Endothelial cell of umbilical vein (primary cell): ENCODE measurements at regions not wholly inside any gene's neighbourhood (a gene's known extent, or its start where the extent isn't known, plus 50 kb on each side); places are given as distances from the start of the nearest gene placed in this dataset.

ENCODE experiments used
- CTCF ChIP-seq, 2 donors: IDR thresholded peaks; 1 replicate in 1 of 2; 2 replicates in 1 of 2; pipeline ENCODE4 v1.5.1; 2011; ENCODE audit warnings: low read length in 2 of 2, mild to moderate bottlenecking in 2 of 2, moderate library complexity in 2 of 2, control low read depth in 1 of 2, inconsistent platforms in 1 of 2, low read depth in 1 of 2; ENCODE audit not compliant: insufficient read depth in 1 of 2; ENCODE audit errors: extremely low read depth in 1 of 2
- EZH2 ChIP-seq: IDR thresholded peaks from 2 replicates; pipeline ENCODE4 v1.6.1; 2012; ENCODE audit warnings: borderline replicate concordance, low read depth, mild to moderate bottlenecking, moderate library complexity, low read length, inconsistent platforms; ENCODE audit not compliant: severe bottlenecking
- JUN ChIP-seq: IDR thresholded peaks from 2 replicates; pipeline ENCODE4 v1.6.1; 2011; ENCODE audit warnings: borderline replicate concordance, low read depth; ENCODE audit not compliant: insufficient read length, insufficient read depth
- MAX ChIP-seq: IDR thresholded peaks from 2 replicates; pipeline ENCODE4 v1.6.1; 2011; ENCODE audit not compliant: insufficient read depth, insufficient read length
- MYC ChIP-seq: IDR thresholded peaks from one replicate; pipeline ENCODE4 v1.6.1; 2011; ENCODE audit warnings: mild to moderate bottlenecking, low read depth, low read length
- POLR2A ChIP-seq: IDR thresholded peaks from 2 replicates; pipeline ENCODE4 v1.6.1; 2012; ENCODE audit warnings: low read depth, mild to moderate bottlenecking, control low read depth, low read length
- POLR2AphosphoS5 ChIP-seq: IDR thresholded peaks from 2 replicates; pipeline ENCODE4 v1.6.1; 2012; ENCODE audit warnings: low read depth, mild to moderate bottlenecking, control low read depth, low read length, moderate library complexity; ENCODE audit not compliant: insufficient read depth

GRCh38 chr2:146978577-146979555 is 866.0 kb upstream of the ACVR2A start:
- TF ChIP-seq POLR2A: no peak
- TF ChIP-seq CTCF (IDR thresholded peaks at IDR 0.05; ENCODE audit: extremely low read depth in 1 of 2, insufficient read depth in 1 of 2, low read depth in 1 of 2, low read length in 2 of 2): no peak
- TF ChIP-seq POLR2AphosphoS5: no peak
- no peak for TF ChIP-seq MYC
- TF ChIP-seq EZH2: no peak
- TF ChIP-seq MAX: no peak
- TF ChIP-seq JUN: no peak
